ENCODE measurements at regions not wholly inside any gene's neighbourhood (a gene's known extent, or its start where the extent isn't known, plus 50 kb on each side); places are given as distances from the start of the nearest gene placed in this dataset.

DNA sequence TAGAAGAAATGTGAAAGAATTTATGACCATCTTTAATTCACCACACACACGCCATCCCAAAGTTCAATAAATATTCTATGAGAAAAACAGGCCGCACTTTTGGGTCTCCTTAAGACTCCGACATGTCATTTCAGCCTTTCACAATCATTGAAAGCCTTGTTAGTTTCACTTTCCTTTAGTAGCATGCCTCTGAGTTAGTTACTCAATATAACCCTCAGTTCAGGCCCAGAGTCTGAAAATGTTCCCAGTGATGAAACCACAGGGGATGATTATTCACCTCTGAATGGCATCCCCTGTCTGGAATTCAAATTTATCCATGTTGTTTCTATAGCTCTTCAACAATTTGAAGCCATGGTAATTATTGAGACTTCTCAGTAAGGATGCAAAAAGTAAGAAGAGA, 278.1 kb upstream of the NRP1 start:
- peak; percentile 76 for DNase-seq (ENCODE audit: low read depth)
- TF ChIP-seq, protein P1, sequence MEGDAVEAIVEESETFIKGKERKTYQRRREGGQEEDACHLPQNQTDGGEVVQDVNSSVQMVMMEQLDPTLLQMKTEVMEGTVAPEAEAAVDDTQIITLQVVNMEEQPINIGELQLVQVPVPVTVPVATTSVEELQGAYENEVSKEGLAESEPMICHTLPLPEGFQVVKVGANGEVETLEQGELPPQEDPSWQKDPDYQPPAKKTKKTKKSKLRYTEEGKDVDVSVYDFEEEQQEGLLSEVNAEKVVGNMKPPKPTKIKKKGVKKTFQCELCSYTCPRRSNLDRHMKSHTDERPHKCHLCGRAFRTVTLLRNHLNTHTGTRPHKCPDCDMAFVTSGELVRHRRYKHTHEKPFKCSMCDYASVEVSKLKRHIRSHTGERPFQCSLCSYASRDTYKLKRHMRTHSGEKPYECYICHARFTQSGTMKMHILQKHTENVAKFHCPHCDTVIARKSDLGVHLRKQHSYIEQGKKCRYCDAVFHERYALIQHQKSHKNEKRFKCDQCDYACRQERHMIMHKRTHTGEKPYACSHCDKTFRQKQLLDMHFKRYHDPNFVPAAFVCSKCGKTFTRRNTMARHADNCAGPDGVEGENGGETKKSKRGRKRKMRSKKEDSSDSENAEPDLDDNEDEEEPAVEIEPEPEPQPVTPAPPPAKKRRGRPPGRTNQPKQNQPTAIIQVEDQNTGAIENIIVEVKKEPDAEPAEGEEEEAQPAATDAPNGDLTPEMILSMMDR (IDR thresholded peaks at IDR 0.05; ENCODE audit: insufficient read depth, low read depth, low read length, missing control alignments): no peak

DNA sequence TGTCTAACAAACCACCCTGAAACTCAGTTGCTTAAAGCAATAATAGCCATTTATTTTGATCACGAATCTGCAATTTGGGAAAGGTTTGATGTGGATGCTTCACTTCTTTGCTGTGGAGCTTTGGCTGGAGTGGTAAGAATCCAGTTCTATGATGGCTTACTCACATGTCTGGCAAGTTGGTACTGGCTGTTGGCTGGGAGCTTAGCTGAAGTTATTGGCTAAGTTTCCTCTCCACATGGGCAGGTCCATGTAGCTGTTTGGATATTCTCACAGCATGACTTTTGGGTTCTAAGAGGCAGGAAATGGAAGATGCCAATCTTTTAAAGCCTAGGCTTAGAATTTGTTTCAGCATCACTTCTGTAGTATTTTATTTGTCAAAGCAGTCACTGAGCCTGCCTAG, 277.6 kb upstream of the NRP1 start:
- TF ChIP-seq, protein P1 (IDR thresholded peaks at IDR 0.05; ENCODE audit: insufficient read depth, low read depth, low read length, missing control alignments): no peak
- no peak overlapping the region for H3K4me3 ChIP-seq (ENCODE audit: low read length)
- peak; percentile 92 for DNase-seq (ENCODE audit: low read depth)

More for the DNA sequence above, 278.1 kb upstream of the NRP1 start:
- H3K4me3 ChIP-seq (ENCODE audit: low read length): no peak overlapping the region

DNA sequence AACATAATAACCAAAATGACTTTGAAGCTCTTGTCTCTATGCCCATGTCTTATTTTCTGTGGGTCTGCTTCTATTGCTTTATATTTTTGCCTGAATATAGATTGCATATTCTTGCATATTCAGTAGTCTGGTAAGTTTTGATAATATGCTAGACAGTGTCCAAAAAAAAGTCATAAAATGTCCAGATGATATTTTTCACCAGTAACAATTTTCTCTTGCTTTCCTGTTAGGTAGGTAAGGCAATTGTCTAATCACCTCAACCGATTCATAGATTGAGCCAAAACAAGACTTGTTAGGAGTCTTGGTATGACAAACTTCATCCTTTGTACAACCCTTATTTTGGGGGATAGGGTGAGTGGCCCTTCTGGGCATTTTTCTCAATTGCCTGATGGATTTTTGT, 277.0 kb upstream of the NRP1 start:
- DNase-seq (ENCODE audit: low read depth): no peak
- TF ChIP-seq, protein P1 (IDR thresholded peaks at IDR 0.05; ENCODE audit: insufficient read depth, low read depth, low read length, missing control alignments): no peak
- H3K4me3 ChIP-seq (ENCODE audit: low read length): no peak overlapping the region

DNA sequence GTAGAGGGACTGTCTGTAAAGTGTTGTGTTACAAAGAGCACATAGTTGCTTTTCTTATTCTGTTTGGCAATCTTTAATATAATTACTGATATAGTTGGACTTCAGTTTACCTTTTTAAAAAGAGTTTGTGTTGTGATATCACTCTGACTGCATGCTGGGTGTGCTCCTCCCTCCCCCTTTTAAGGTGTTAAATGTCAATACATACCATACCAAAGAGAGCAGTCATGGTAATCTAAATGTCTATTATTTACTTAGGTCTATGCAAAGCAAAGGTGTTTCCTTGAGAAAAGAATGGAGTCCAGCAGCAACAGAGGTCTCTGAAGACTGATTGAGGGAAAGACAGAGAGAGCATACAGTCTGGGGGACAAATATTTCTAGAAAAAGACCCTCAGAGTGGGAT, 275.1 kb upstream of the NRP1 start:
- no peak overlapping the region for H3K4me3 ChIP-seq (ENCODE audit: low read length)
- DNase-seq (ENCODE audit: low read depth): peak; percentile 80
- TF ChIP-seq, protein P1 (IDR thresholded peaks at IDR 0.05; ENCODE audit: insufficient read depth, low read depth, low read length, missing control alignments): no peak

DNA sequence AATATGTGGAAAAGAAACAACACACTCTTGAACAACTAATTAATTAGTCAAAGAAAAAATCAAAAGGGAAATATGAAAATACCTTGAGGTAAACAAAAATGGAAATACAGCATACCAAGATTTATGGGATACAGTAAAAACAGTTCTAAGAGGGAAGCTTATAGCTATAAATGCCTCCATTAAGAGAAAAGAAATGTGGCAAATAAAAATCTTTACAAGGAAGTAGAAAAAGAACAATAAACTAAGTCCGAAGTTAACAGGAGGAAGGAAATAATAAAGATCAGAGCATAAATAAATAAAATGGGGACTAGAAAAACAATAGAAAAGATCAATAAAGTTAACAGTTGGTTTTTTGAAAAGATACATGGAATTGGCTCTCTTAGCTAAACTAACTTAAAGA, 267.8 kb upstream of the NRP1 start:
- no peak overlapping the region for H3K4me3 ChIP-seq (ENCODE audit: low read length)
- DNase-seq (ENCODE audit: low read depth): no peak
- TF ChIP-seq, protein P1 (IDR thresholded peaks at IDR 0.05; ENCODE audit: insufficient read depth, low read depth, low read length, missing control alignments): no peak

DNA sequence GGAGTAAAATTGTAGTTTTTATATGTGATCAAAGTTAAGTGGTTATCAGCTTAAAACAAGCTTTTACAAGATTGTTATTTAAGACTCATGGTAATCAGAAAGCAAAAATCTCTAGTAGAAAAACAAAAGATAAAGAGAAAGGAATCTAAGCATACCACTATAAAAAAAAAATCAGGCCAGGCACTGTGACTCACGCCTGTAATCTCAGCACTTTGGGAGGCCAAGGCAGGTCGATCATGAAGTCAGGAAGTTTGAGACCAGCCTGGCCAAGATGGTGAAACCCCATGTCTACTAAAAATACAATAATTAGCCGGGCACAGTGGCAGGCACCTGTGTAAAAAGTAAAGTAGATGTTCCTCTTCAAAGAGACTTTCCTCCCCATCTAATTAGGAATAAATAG, 265.9 kb upstream of the NRP1 start:
- DNase-seq (ENCODE audit: low read depth): peak; percentile 9
- TF ChIP-seq, protein P1 (IDR thresholded peaks at IDR 0.05; ENCODE audit: insufficient read depth, low read depth, low read length, missing control alignments): no peak
- H3K4me3 ChIP-seq (ENCODE audit: low read length): no peak overlapping the region

DNA sequence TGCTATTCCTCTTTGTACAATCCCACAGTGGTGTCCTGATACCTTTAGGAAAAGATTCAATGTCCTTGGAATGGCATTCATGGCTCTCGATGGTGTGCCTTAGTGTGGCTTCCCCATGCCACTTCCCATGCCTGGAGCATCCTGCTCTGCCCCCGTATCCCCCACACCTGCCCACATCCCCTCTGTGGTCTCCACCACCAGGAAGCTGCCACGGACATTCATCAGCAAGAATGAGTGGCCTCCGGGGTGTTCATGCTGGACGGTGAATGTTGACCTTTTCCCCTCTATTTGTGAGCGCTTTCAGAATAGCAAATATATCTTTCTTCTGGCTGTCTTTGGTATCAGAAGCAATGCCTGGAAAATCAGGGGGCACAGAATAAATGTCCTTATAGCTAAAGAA, 262.0 kb upstream of the NRP1 start:
- DNase-seq (ENCODE audit: low read depth): no peak
- TF ChIP-seq, protein P1 (IDR thresholded peaks at IDR 0.05; ENCODE audit: insufficient read depth, low read depth, low read length, missing control alignments): no peak
- no peak overlapping the region for H3K4me3 ChIP-seq (ENCODE audit: low read length)

Measured in epithelial cell of esophagus (primary cell).